SJSA1 (cell line): ENCODE measurements at regions not wholly inside any gene's neighbourhood (a gene's known extent, or its start where the extent isn't known, plus 50 kb on each side); places are given as distances from the start of the nearest gene placed in this dataset.
"Not testable (repeated sequence)": the region's sequence is repeated elsewhere in the genome, so short reads cannot be mapped to it uniquely, and the experiment has no call there.

Experiments used
- DNase-seq, 2 experiments: peaks; one replicate each; pipeline ENCODE4 v3.0.0-alpha.2; 2015 to 2020; ENCODE audit warnings: low spot score in 2 of 2, low read depth in 1 of 2
- H3K27ac ChIP-seq: fragments of 250-450 bp; sonication (Bioruptor Pico); 2 replicates; pipeline ENCODE4 v1.5.1; 2020; ENCODE audit warnings: mild to moderate bottlenecking, moderate library complexity
- H3K27me3 ChIP-seq: fragments of 250-450 bp; sonication (Bioruptor Pico); replicated peaks from 2 replicates; pipeline ENCODE4 v1.5.1; 2020; ENCODE audit warnings: mild to moderate bottlenecking, moderate library complexity
- H3K36me3 ChIP-seq: fragments of 250-450 bp; sonication (Bioruptor Pico); 2 replicates; pipeline ENCODE4 v1.5.1; 2020; ENCODE audit warnings: mild to moderate bottlenecking
- H3K4me1 ChIP-seq: fragments of 250-450 bp; sonication (Bioruptor Pico); replicated peaks from 2 replicates; pipeline ENCODE4 v1.6.1; 2021; ENCODE audit warnings: mild to moderate bottlenecking
- H3K4me3 ChIP-seq: fragments of 250-450 bp; sonication (Bioruptor Pico); 2 replicates; pipeline ENCODE4 v1.5.1; 2020; ENCODE audit warnings: mild to moderate bottlenecking
- H3K9me3 ChIP-seq: fragments of 250-450 bp; sonication (Bioruptor Pico); replicated peaks from 2 replicates; pipeline ENCODE4 v1.5.1; 2020; ENCODE audit warnings: mild to moderate bottlenecking

- no peaks in the 10 kb centered on the region for H3K36me3 ChIP-seq
- DNase-seq = no peak
These were observed 823.0 kb downstream of the REEP3 start for GRCh38 chr10:64344211-64344610.

GRCh38 chr10:64345856-64346255 is 824.7 kb downstream of the REEP3 start:
- no peak overlapping the region for H3K4me3 ChIP-seq
- no peaks in the 10 kb centered on the region for H3K9me3 ChIP-seq
- no peak for DNase-seq
- no peaks in the 10 kb centered on the region for H3K4me1 ChIP-seq
- H3K36me3 ChIP-seq = no peaks in the 10 kb centered on the region
- no peak overlapping the region for H3K27ac ChIP-seq
- no peaks in the 10 kb centered on the region for H3K27me3 ChIP-seq

More at GRCh38 chr10:64344211-64344610, 823.0 kb downstream of the REEP3 start:
- H3K4me3 ChIP-seq = no peak overlapping the region
- H3K9me3 ChIP-seq = no peaks in the 10 kb centered on the region
- no peak overlapping the region for H3K27ac ChIP-seq
- H3K27me3 ChIP-seq = no peaks in the 10 kb centered on the region
- H3K4me1 ChIP-seq = no peaks in the 10 kb centered on the region

GRCh38 chr10:64346389-64346788 is 825.2 kb downstream of the REEP3 start:
- Histone ChIP-seq H3K4me1 (no peaks in the 10 kb centered on the region), H3K9me3 (no peaks in the 10 kb centered on the region), H3K4me3 (no peak overlapping the region), H3K27me3 (no peaks in the 10 kb centered on the region), H3K27ac (no peak overlapping the region), H3K36me3 (no peaks in the 10 kb centered on the region)
- no peak for DNase-seq

GRCh38 chr10:64350665-64351064 is 829.5 kb downstream of the REEP3 start:
- Histone ChIP-seq H3K36me3 (no peaks in the 10 kb centered on the region), H3K4me3 (no peak overlapping the region), H3K27me3 (no peaks in the 10 kb centered on the region), H3K4me1 (no peaks in the 10 kb centered on the region), H3K9me3 (no peaks in the 10 kb centered on the region), H3K27ac (no peak overlapping the region)
- no peak for DNase-seq

GRCh38 chr10:64358907-64359306 is 837.7 kb downstream of the REEP3 start:
- H3K4me3 ChIP-seq = no peak overlapping the region
- no peaks in the 10 kb centered on the region for H3K36me3 ChIP-seq
- no peaks in the 10 kb centered on the region for H3K27me3 ChIP-seq
- no peaks in the 10 kb centered on the region for H3K9me3 ChIP-seq
- H3K27ac ChIP-seq = no peak overlapping the region
- DNase-seq = no peak
- no peaks in the 10 kb centered on the region for H3K4me1 ChIP-seq

GRCh38 chr10:64360240-64360639 is 839.0 kb downstream of the REEP3 start:
- H3K4me1 ChIP-seq, H3K27me3 ChIP-seq, DNase-seq, H3K27ac ChIP-seq, H3K36me3 ChIP-seq, H3K9me3 ChIP-seq, H3K4me3 ChIP-seq: not testable (repeated sequence)

- H3K36me3 ChIP-seq = no peaks in the 10 kb centered on the region
These were observed 842.5 kb downstream of the REEP3 start for GRCh38 chr10:64363687-64364086.

GRCh38 chr10:64365663-64366062 is 844.5 kb downstream of the REEP3 start:
- no peaks in the 10 kb centered on the region for H3K27me3 ChIP-seq
- H3K36me3 ChIP-seq = no peaks in the 10 kb centered on the region
- no peaks in the 10 kb centered on the region for H3K9me3 ChIP-seq
- no peak for DNase-seq
- no peaks in the 10 kb centered on the region for H3K4me1 ChIP-seq
- no peak overlapping the region for H3K27ac ChIP-seq
- H3K4me3 ChIP-seq = no peak overlapping the region

More at GRCh38 chr10:64363687-64364086, 842.5 kb downstream of the REEP3 start:
- Histone ChIP-seq H3K4me3 (no peak overlapping the region), H3K27me3 (no peaks in the 10 kb centered on the region), H3K9me3 (no peaks in the 10 kb centered on the region), H3K27ac (no peak overlapping the region), H3K4me1 (no peaks in the 10 kb centered on the region)
- no peak for DNase-seq

GRCh38 chr10:64368298-64368697 is 847.1 kb downstream of the REEP3 start:
- Histone ChIP-seq H3K4me1 (no peaks in the 10 kb centered on the region), H3K27me3 (no peaks in the 10 kb centered on the region), H3K36me3 (no peaks in the 10 kb centered on the region), H3K27ac (no peak overlapping the region), H3K4me3 (no peak overlapping the region), H3K9me3 (no peaks in the 10 kb centered on the region)
- DNase-seq = no peak

GRCh38 chr10:64369885-64370773 is 848.9 kb downstream of the REEP3 start:
- Histone ChIP-seq H3K4me1 (no peaks in the 10 kb centered on the region), H3K9me3 (no peaks in the 10 kb centered on the region), H3K4me3 (no peak overlapping the region), H3K36me3 (no peaks in the 10 kb centered on the region), H3K27ac (no peak overlapping the region), H3K27me3 (no peaks in the 10 kb centered on the region)
- DNase-seq = no peak

- no peak overlapping the region for H3K4me3 ChIP-seq
- H3K4me1 ChIP-seq = no peaks in the 10 kb centered on the region
- H3K27ac ChIP-seq = no peak overlapping the region
- H3K27me3 ChIP-seq = no peaks in the 10 kb centered on the region
- H3K36me3 ChIP-seq = no peaks in the 10 kb centered on the region
- no peaks in the 10 kb centered on the region for H3K9me3 ChIP-seq
- no peak for DNase-seq
These were observed 853.1 kb downstream of the REEP3 start for GRCh38 chr10:64374346-64374745.

- DNase-seq = no peak
- no peak overlapping the region for H3K4me3 ChIP-seq
- no peak overlapping the region for H3K27ac ChIP-seq
- no peaks in the 10 kb centered on the region for H3K36me3 ChIP-seq
- H3K9me3 ChIP-seq = no peaks in the 10 kb centered on the region
- H3K4me1 ChIP-seq = no peaks in the 10 kb centered on the region
- no peaks in the 10 kb centered on the region for H3K27me3 ChIP-seq
These were observed 855.0 kb downstream of the REEP3 start for GRCh38 chr10:64376167-64376566.

- Histone ChIP-seq H3K4me1 (no peaks in the 10 kb centered on the region), H3K9me3 (no peaks in the 10 kb centered on the region), H3K27me3 (no peaks in the 10 kb centered on the region), H3K36me3 (no peaks in the 10 kb centered on the region), H3K27ac (no peak overlapping the region), H3K4me3 (no peak overlapping the region)
- no peak for DNase-seq
These were observed 858.7 kb downstream of the REEP3 start for GRCh38 chr10:64379898-64380297.

GRCh38 chr10:64385355-64385754 is 864.2 kb downstream of the REEP3 start:
- H3K4me1 ChIP-seq = no peaks in the 10 kb centered on the region

More at GRCh38 chr10:64385355-64385754, 864.2 kb downstream of the REEP3 start:
- DNase-seq = no peak
- no peaks in the 10 kb centered on the region for H3K9me3 ChIP-seq
- H3K4me3 ChIP-seq = no peak overlapping the region
- no peak overlapping the region for H3K27ac ChIP-seq
- no peaks in the 10 kb centered on the region for H3K27me3 ChIP-seq
- no peaks in the 10 kb centered on the region for H3K36me3 ChIP-seq
